ENCODE measurements at regions not wholly inside any gene's neighbourhood (a gene's known extent, or its start where the extent isn't known, plus 50 kb on each side); places are given as distances from the start of the nearest gene placed in this dataset.
"Not testable (repeated sequence)": the region's sequence is repeated elsewhere in the genome, so short reads cannot be mapped to it uniquely, and the experiment has no call there.

- no peak overlapping the region for H2AFZ ChIP-seq
- no peaks in the 10 kb centered on the region for H3K79me2 ChIP-seq
- H3K4me3 ChIP-seq = no peak overlapping the region
- H3K27me3 ChIP-seq = no peaks in the 10 kb centered on the region
- no peaks in the 10 kb centered on the region for H3K36me3 ChIP-seq (replicated peaks; ENCODE audit: insufficient read depth, low read depth)
- H3K4me1 ChIP-seq (ENCODE audit: insufficient read depth) = no peaks in the 10 kb centered on the region
- H3K4me2 ChIP-seq = no peak overlapping the region
- no peaks in the 10 kb centered on the region for H3K9me3 ChIP-seq (ENCODE audit: low read depth)
- 67% methylated on average over 3 of the region's 3 CpGs for WGBS (ENCODE audit: low lambda C conversion rate, missing lambda C conversion rate)
- H3K9me2 ChIP-seq (replicated peaks; ENCODE audit: insufficient read depth) = no peaks in the 10 kb centered on the region
- TF ChIP-seq EZH2 (IDR thresholded peaks at IDR 0.05; ENCODE audit: borderline replicate concordance) (no peak), CTCF (IDR thresholded peaks at IDR 0.05; ENCODE audit: poor library complexity) (no peak), EZH2phosphoT487 (IDR thresholded peaks at IDR 0.05; ENCODE audit: low read depth, severe bottlenecking, unreplicated experiment) (no peak)
- H4K20me1 ChIP-seq (ENCODE audit: insufficient read depth, poor library complexity, severe bottlenecking) = no peaks in the 10 kb centered on the region
- no peak overlapping the region for H3K27ac ChIP-seq
- peak; percentile 13 for DNase-seq (ENCODE audit: low spot score)
These were observed 101.8 kb downstream of the ANXA5 start for GRCh38 chr4:121594796-121595526.

- no peaks in the 10 kb centered on the region for H3K4me1 ChIP-seq (ENCODE audit: insufficient read depth)
- no peaks in the 10 kb centered on the region for H4K20me1 ChIP-seq (ENCODE audit: insufficient read depth, poor library complexity, severe bottlenecking)
- H2AFZ ChIP-seq = no peak overlapping the region
- H3K9me2 ChIP-seq (replicated peaks; ENCODE audit: insufficient read depth) = no peaks in the 10 kb centered on the region
- H3K27me3 ChIP-seq = no peaks in the 10 kb centered on the region
- TF ChIP-seq EZH2 (IDR thresholded peaks at IDR 0.05; ENCODE audit: borderline replicate concordance) (no peak), CTCF (IDR thresholded peaks at IDR 0.05; ENCODE audit: poor library complexity) (no peak), EZH2phosphoT487 (IDR thresholded peaks at IDR 0.05; ENCODE audit: low read depth, severe bottlenecking, unreplicated experiment) (no peak)
- no peaks in the 10 kb centered on the region for H3K9me3 ChIP-seq (ENCODE audit: low read depth)
- no peaks in the 10 kb centered on the region for H3K36me3 ChIP-seq (replicated peaks; ENCODE audit: insufficient read depth, low read depth)
- no peak overlapping the region for H3K4me2 ChIP-seq
- no peak overlapping the region for H3K27ac ChIP-seq
- H3K4me3 ChIP-seq = no peak overlapping the region
- no peaks in the 10 kb centered on the region for H3K79me2 ChIP-seq
- no peak for DNase-seq (ENCODE audit: low spot score)
These were observed 103.0 kb downstream of the ANXA5 start for GRCh38 chr4:121593760-121594159.

GRCh38 chr4:121592257-121592656 is 104.5 kb downstream of the ANXA5 start:
- H3K36me3 ChIP-seq (replicated peaks; ENCODE audit: insufficient read depth, low read depth); H4K20me1 ChIP-seq (ENCODE audit: insufficient read depth, poor library complexity, severe bottlenecking): not testable (repeated sequence)
- 91% methylated on average over 3 of the region's 3 CpGs for WGBS (ENCODE audit: low lambda C conversion rate, missing lambda C conversion rate)

GRCh38 chr4:121584836-121585235 is 111.9 kb downstream of the ANXA5 start:
- H3K4me2 ChIP-seq = no peak overlapping the region
- no peaks in the 10 kb centered on the region for H4K20me1 ChIP-seq (ENCODE audit: insufficient read depth, poor library complexity, severe bottlenecking)
- H2AFZ ChIP-seq = no peak overlapping the region
- DNase-seq (ENCODE audit: low spot score) = no peak
- H3K27me3 ChIP-seq = no peaks in the 10 kb centered on the region
- 80% methylated on average over 1 of the region's 1 CpG for WGBS (ENCODE audit: low lambda C conversion rate, missing lambda C conversion rate)
- no peaks in the 10 kb centered on the region for H3K79me2 ChIP-seq
- H3K4me3 ChIP-seq = no peak overlapping the region
- TF ChIP-seq EZH2 (IDR thresholded peaks at IDR 0.05; ENCODE audit: borderline replicate concordance) = no peak
- TF ChIP-seq EZH2phosphoT487 (IDR thresholded peaks at IDR 0.05; ENCODE audit: low read depth, severe bottlenecking, unreplicated experiment) = no peak
- TF ChIP-seq CTCF (IDR thresholded peaks at IDR 0.05; ENCODE audit: poor library complexity) = no peak
- no peaks in the 10 kb centered on the region for H3K9me2 ChIP-seq (replicated peaks; ENCODE audit: insufficient read depth)
- H3K4me1 ChIP-seq (ENCODE audit: insufficient read depth) = no peaks in the 10 kb centered on the region
- H3K27ac ChIP-seq = no peak overlapping the region
- H3K9me3 ChIP-seq (ENCODE audit: low read depth) = no peaks in the 10 kb centered on the region
- no peaks in the 10 kb centered on the region for H3K36me3 ChIP-seq (replicated peaks; ENCODE audit: insufficient read depth, low read depth)

More at GRCh38 chr4:121592257-121592656, 104.5 kb downstream of the ANXA5 start:
- H3K9me3 ChIP-seq (ENCODE audit: low read depth); H3K4me2 ChIP-seq; H3K4me1 ChIP-seq (ENCODE audit: insufficient read depth); H3K79me2 ChIP-seq; H3K27ac ChIP-seq; H3K9me2 ChIP-seq (replicated peaks; ENCODE audit: insufficient read depth); H2AFZ ChIP-seq; DNase-seq (ENCODE audit: low spot score); H3K4me3 ChIP-seq; H3K27me3 ChIP-seq: not testable (repeated sequence)
